GM10266 (cell line): ENCODE measurements at regions not wholly inside any gene's neighbourhood (a gene's known extent, or its start where the extent isn't known, plus 50 kb on each side); places are given as distances from the start of the nearest gene placed in this dataset.

ENCODE experiments used
- DNase-seq: peaks from one replicate; pipeline ENCODE4 v3.0.0; 2012; ENCODE audit errors: extremely low spot score
- CTCF ChIP-seq: IDR thresholded peaks from 2 replicates; pipeline ENCODE4 v1.5.1; 2012; ENCODE audit warnings: mild to moderate bottlenecking, low read depth; ENCODE audit not compliant: control insufficient read depth, insufficient read depth; ENCODE audit errors: missing control alignments

- no peak for DNase-seq
- TF ChIP-seq CTCF, result no peak
Observed at GRCh38 chr5:148759101-148759500, 67.3 kb upstream of the ADRB2 start.

- TF ChIP-seq CTCF, result no peak
- DNase-seq, result peak; percentile 12
Observed at GRCh38 chr5:148760945-148761638, 65.3 kb upstream of the ADRB2 start.

GRCh38 chr5:148763996-148764395 lies 62.4 kb upstream of the ADRB2 start:
- DNase-seq, result no peak
- TF ChIP-seq CTCF, result no peak

GRCh38 chr5:148765061-148765460 lies 61.4 kb upstream of the ADRB2 start:
- TF ChIP-seq CTCF, result no peak
- no peak for DNase-seq

- no peak for DNase-seq
- TF ChIP-seq CTCF, result no peak
Observed at GRCh38 chr5:148768806-148769415, 57.5 kb upstream of the ADRB2 start.

- no peak for DNase-seq
- no peak for TF ChIP-seq CTCF
Observed at GRCh38 chr5:148769941-148770340, 56.5 kb upstream of the ADRB2 start.

GRCh38 chr5:148774313-148774712 lies 52.1 kb upstream of the ADRB2 start:
- no peak for TF ChIP-seq CTCF
- DNase-seq, result no peak
